AG04450 (cell line): ENCODE measurements at regions not wholly inside any gene's neighbourhood (a gene's known extent, or its start where the extent isn't known, plus 50 kb on each side); places are given as distances from the start of the nearest gene placed in this dataset.

Experiments used
- CTCF ChIA-PET: fragments of 300-600, 350-600 bp; formaldehyde crosslinking; extraction: SDS; loops from one replicate; lab custom pipeline; 2022; ENCODE audit warnings: antibody characterized with exemption, inconsistent platforms; lab: Charles Lee
- POLR2A ChIA-PET: fragments of 350-600 bp; formaldehyde crosslinking; extraction: SDS; loops from one replicate; lab custom pipeline; 2021; ENCODE audit warnings: antibody characterized with exemption, inconsistent platforms; lab: Yijun Ruan, JAX
- DNase-seq: peaks from one replicate; pipeline ENCODE4 v3.0.0-alpha.2; 2011; ENCODE audit warnings: low read depth, low spot score
- H3K27ac ChIP-seq: one replicate; pipeline ENCODE4 v1.5.1; 2012; ENCODE audit warnings: low read depth, low read length, control low read depth
- H3K27me3 ChIP-seq: one replicate; pipeline ENCODE4 v1.6.0; 2012; ENCODE audit warnings: low read length; ENCODE audit not compliant: control insufficient read depth, insufficient read depth
- H3K4me3 ChIP-seq: 2 replicates; pipeline ENCODE4 v1.5.1; 2011; ENCODE audit warnings: mild to moderate bottlenecking, low read depth, low read length, control low read depth
- H3K9me3 ChIP-seq: 2 replicates; pipeline ENCODE4 v1.5.1; 2012; ENCODE audit warnings: low read length; ENCODE audit not compliant: control insufficient read depth, insufficient read depth
- CTCF ChIP-seq: IDR thresholded peaks from 2 replicates; pipeline ENCODE4 v1.5.1; 2011; ENCODE audit warnings: low read depth, low read length, control low read depth, inconsistent platforms

GRCh38 chr1:4137621-4138415 lies 237.7 kb upstream of the C1orf174 start:
- DNase-seq: no peak
- TF ChIP-seq CTCF: no peak
- POLR2A ChIA-PET: no interaction called here
- no peak overlapping the region for H3K27ac ChIP-seq
- no peak overlapping the region for H3K4me3 ChIP-seq
- CTCF ChIA-PET: no interaction called here
- no peaks in the 10 kb centered on the region for H3K27me3 ChIP-seq
- H3K9me3 ChIP-seq: peaks cover 82% of the 10 kb centered on the region

- ChIA-PET CTCF (interaction anchor here (0.6 kb wide), 1 partner anchor 1159 kb away, joined by 4 read pairs; no protein-coding TSS in a partner anchor), POLR2A (no interaction called here)
- Histone ChIP-seq H3K9me3 (peaks cover 71% of the 10 kb centered on the region), H3K4me3 (no peak overlapping the region), H3K27ac (no peak overlapping the region), H3K27me3 (no peaks in the 10 kb centered on the region)
- no peak for TF ChIP-seq CTCF
- DNase-seq: no peak
Measured at GRCh38 chr1:4139646-4140045, 239.6 kb upstream of the C1orf174 start.

- TF ChIP-seq CTCF: no peak
- Histone ChIP-seq H3K27ac (no peak overlapping the region), H3K4me3 (no peak overlapping the region), H3K9me3 (peaks cover 66% of the 10 kb centered on the region), H3K27me3 (no peaks in the 10 kb centered on the region)
- DNase-seq: no peak
- POLR2A ChIA-PET: no interaction called here
- CTCF ChIA-PET: no interaction called here
Measured at GRCh38 chr1:4140241-4140640, 240.2 kb upstream of the C1orf174 start.

- ChIA-PET CTCF (no interaction called here), POLR2A (no interaction called here)
- H3K27me3 ChIP-seq: no peaks in the 10 kb centered on the region
- TF ChIP-seq CTCF: no peak
- H3K4me3 ChIP-seq: no peak overlapping the region
- peaks cover 66% of the 10 kb centered on the region for H3K9me3 ChIP-seq
- no peak overlapping the region for H3K27ac ChIP-seq
- DNase-seq: no peak
Measured at GRCh38 chr1:4140821-4141220, 240.7 kb upstream of the C1orf174 start.

- H3K9me3 ChIP-seq: peaks cover 62% of the 10 kb centered on the region
- H3K27me3 ChIP-seq: no peaks in the 10 kb centered on the region
- DNase-seq: no peak
- TF ChIP-seq CTCF: no peak
- CTCF ChIA-PET: no interaction called here
- H3K27ac ChIP-seq: no peak overlapping the region
- POLR2A ChIA-PET: no interaction called here
- no peak overlapping the region for H3K4me3 ChIP-seq
Measured at GRCh38 chr1:4144349-4144971, 244.4 kb upstream of the C1orf174 start.
